GM13976 (cell line): ENCODE measurements at regions not wholly inside any gene's neighbourhood (a gene's known extent, or its start where the extent isn't known, plus 50 kb on each side); places are given as distances from the start of the nearest gene placed in this dataset.
A peak's percentile ranks its signal among the peaks of the same experiment; 100 is the strongest.

Experiments used
- DNase-seq: peaks from one replicate; pipeline ENCODE4 v3.0.0; 2012; ENCODE audit warnings: low spot score
- CTCF ChIP-seq: IDR thresholded peaks from 2 replicates; pipeline ENCODE4 v1.5.1; 2012; ENCODE audit warnings: borderline replicate concordance, mild to moderate bottlenecking; ENCODE audit not compliant: insufficient read depth; ENCODE audit errors: extremely low read depth, missing control alignments, control extremely low read depth
- in situ Hi-C: fragments of 300-500 bp; cut with MboI; formaldehyde crosslinking; loops from one replicate; pipeline ENCODE4 v1.12.0; 2022; ENCODE audit warnings: low sequenced_read_pairs, mixed read lengths, inconsistent platforms; ENCODE audit not compliant: unreplicated experiment

- DNase-seq = no peak
- in situ Hi-C loops = loop anchor here (10.0 kb wide), 1 partner anchor 164 kb away; no protein-coding TSS in a partner anchor
- no peak for TF ChIP-seq CTCF
Observed at GRCh38 chr1:157368363-157368762, 184.0 kb downstream of the FCRL5 start.

- no peak for DNase-seq
- TF ChIP-seq CTCF = no peak
- in situ Hi-C loops = loop anchor here (10.0 kb wide), 1 partner anchor 163 kb away; no protein-coding TSS in a partner anchor
Observed at GRCh38 chr1:157367870-157368269, 184.4 kb downstream of the FCRL5 start.

GRCh38 chr1:157367091-157367739 lies 185.1 kb downstream of the FCRL5 start:
- in situ Hi-C loops = loop anchor here (10.0 kb wide), 1 partner anchor 162 kb away; no protein-coding TSS in a partner anchor
- no peak for DNase-seq

GRCh38 chr1:157364612-157365011 lies 187.7 kb downstream of the FCRL5 start:
- in situ Hi-C loops = loop anchor here (10.0 kb wide), 1 partner anchor 160 kb away; no protein-coding TSS in a partner anchor
- DNase-seq = no peak

More at GRCh38 chr1:157367091-157367739, 185.1 kb downstream of the FCRL5 start:
- TF ChIP-seq CTCF = no peak

GRCh38 chr1:157363660-157364140 lies 188.6 kb downstream of the FCRL5 start:
- DNase-seq = peak; percentile 54
- in situ Hi-C loops = loop anchor here (10.0 kb wide), 1 partner anchor 159 kb away; no protein-coding TSS in a partner anchor
- peak; percentile 66 for TF ChIP-seq CTCF

More at GRCh38 chr1:157364612-157365011, 187.7 kb downstream of the FCRL5 start:
- TF ChIP-seq CTCF = no peak

GRCh38 chr1:157360023-157360390 lies 192.3 kb downstream of the FCRL5 start:
- no peak for TF ChIP-seq CTCF
- in situ Hi-C loops = loop anchor here (10.0 kb wide), 1 partner anchor 155 kb away; no protein-coding TSS in a partner anchor
- no peak for DNase-seq
